Fibroblast of skin of left biceps (primary cell): ENCODE measurements at regions not wholly inside any gene's neighbourhood (a gene's known extent, or its start where the extent isn't known, plus 50 kb on each side); places are given as distances from the start of the nearest gene placed in this dataset.
"Not testable (repeated sequence)": the region's sequence is repeated elsewhere in the genome, so short reads cannot be mapped to it uniquely, and the experiment has no call there.

Experiments used
- DNase-seq, 2 experiments: peaks; one replicate each; pipeline ENCODE4 v3.0.0-alpha.2; 2013; ENCODE audit warnings: low read depth in 2 of 2

DNA sequence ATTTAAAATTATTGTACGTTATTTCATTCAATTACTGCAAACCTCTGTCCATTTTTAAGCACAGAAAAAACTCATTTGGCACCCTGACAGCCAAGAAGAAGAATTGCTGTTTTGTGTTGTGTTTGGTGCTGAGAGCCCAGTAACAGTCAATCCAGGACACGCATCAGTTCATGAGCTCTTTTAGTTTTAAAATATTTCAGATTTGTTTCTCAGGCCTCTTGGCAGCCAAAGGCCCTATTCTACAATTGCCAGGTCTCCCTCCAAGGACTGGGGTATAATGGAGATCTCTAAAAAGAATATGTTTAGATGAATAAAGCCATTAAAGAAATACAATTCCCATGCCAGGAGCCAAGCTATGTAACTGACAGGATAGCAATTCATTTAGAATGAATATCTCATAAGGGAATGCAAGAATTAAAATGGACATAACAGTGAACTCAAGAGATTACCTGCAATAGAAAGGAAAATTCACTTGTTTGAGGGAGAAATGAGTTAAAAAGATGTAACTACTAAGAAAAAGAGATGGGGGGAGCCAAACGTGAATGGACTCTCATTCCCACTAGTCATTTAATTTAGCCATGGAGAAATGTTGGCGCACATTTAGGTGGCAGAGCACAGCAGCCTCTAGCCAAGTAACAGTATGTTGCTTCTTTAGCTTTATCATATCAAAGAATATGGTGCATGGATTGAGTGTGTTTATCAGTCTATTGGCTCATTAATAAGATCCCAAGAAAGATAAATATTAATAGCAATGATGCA, 140.6 kb upstream of the PELI2 start:
- no peak for DNase-seq

- DNase-seq = no peak
Observed at GRCh38 chr14:55979096-55979495, 139.1 kb upstream of the PELI2 start.

DNA sequence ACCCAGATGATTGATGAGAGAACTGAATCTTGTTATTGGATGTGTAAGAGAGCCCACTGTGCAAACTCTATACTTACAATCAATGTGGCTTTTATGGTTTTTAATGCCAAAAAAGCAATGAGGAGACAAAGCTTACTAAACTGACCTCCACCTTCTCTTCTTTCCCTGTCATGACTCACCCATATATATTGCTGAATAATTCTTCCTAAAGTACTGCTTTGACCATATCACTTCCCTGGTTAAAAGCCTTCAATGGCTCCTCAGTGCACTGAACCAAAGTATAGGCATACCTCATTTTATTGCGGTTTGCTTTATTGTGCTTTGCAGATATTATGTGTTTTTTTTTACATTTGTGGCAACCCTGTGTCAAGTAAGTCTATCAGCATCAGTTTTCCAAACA, 138.4 kb upstream of the PELI2 start:
- DNase-seq = no peak

DNA sequence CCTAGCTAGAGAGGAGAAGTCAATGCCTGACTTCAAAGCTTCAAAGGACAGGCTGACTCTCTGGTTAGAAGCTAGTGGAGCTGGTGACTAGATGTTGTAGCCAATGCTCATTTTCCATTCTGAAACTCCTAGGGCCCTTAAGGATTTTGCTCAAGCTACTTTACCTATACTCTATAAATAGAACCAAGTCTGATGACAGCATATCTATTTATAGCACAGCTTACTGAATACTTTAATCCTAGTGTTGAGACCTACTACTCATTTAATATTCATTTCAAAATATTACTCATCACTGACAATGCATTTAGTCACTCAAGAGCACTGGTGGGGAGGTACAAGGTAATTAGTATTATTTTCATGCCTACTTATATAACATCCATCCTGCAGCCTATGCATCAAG, 137.2 kb upstream of the PELI2 start:
- DNase-seq = no peak

DNA sequence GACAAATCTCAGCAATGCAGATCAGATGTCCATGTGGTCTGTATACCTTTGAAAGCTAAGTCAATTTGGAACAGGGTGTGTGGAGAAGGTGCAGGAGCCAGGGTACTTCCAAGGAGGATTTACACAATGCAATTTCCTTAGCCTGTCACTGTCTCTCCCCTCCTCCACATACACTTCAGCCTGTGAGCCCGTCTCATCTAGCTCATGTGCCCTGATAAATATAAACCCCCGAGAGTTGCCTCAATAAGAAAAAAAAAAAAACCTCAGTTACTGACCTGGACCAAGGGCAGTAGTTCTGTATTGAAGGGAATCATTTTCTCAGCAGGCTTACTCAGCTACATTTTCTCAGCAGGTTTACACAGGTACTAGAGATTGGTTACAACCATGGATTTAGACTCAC, 132.1 kb upstream of the PELI2 start:
- no peak for DNase-seq

DNA sequence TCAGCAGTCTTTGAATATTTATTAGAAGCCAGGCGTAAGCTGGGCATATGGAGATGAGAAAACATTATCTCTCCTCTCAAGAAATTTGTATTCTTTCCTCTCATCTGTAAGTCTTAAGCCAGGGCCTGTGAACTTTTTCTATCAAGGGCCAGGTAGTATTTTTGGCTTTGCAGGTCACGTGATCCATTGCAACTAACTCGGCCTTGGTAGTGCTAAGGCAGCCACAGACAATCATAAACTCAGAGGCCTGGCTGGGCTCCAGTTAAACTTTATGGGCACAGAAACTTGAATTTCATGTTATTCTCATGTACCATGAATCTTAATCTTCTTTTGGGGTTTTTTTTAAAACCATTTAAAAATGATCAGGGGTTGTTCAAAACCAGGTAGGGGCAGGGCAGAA, 117.4 kb upstream of the PELI2 start:
- DNase-seq = no peak

DNA sequence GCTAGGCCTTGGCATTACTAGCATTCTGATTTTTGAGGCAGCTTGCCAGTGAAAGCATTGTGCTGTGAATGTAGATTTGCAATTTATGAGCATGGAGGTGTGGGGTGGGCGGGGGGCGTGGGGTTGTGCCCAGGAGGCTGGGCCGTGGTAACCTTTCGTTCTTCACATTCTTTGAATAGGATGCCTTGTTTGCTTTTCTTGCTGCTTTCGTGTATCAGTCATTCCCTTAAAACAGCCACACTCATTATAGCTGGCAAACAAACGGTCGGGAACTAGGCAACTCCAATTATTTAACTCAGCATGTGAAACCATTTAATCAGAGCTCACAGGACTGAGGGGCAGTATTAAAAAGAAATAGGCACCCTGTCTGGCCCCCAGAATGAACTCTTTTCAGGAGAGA, 115.9 kb upstream of the PELI2 start:
- DNase-seq = no peak

DNA sequence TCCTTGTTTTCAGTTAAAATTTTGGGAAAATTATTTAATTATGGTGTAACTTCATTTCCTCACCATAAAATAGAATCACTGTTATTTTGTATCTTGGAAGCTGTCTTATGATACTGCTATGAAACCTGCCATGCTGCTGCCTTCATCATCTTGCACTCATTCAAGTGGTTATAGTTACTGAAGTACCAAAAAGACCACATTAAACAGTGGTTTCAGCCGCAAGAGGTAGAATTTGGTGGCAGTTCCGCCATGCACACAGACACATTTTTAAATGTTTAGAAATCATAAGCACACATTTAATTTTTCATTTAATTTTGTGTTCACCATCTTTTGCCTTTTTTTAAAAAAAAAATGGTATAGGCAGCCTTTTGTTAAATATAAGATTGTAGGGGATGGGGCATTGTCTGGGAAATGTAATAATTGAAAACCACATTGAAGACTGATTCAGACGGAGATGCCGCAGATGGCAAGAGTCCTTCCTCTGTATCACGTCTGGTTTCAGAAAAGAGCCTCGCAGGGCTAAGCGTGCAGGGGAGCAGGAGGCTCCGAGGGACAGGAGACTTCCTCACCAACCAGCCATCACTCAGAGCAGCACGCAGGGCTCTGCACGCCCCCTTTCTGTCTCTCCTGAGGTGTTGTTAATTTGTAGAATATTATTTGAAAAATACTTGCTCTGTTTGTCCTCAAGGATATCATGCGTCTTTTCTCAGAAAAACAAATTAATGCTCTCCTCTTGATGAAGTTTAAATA, 115.2 kb upstream of the PELI2 start:
- DNase-seq = no peak

GRCh38 chr14:56004323-56004722, 113.9 kb upstream of the PELI2 start:
- DNase-seq = no peak

DNA sequence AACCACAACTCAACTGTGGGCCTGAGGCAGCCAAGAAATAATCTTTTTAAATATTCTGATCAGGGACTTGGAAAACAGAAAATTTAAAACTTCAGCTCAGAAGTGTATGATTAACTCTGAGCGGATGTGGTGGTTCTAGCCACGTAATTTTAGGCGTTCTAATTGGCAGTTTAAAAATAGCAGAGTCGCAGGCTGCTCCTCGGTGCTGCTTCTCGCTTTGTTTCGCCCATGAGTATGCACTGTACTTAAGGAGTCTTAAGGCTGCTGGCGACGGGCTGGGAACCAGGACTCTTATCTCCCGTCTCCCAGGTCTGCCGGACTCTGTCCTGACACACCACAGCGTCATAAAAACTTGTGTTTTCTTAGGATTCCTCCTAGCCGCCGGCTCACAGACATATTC, 113.4 kb upstream of the PELI2 start:
- DNase-seq = peak in 1 of 2 experiments; percentile 37

GRCh38 chr14:56005191-56006053, 112.8 kb upstream of the PELI2 start:
- DNase-seq = peak; percentile 45 to 46

DNA sequence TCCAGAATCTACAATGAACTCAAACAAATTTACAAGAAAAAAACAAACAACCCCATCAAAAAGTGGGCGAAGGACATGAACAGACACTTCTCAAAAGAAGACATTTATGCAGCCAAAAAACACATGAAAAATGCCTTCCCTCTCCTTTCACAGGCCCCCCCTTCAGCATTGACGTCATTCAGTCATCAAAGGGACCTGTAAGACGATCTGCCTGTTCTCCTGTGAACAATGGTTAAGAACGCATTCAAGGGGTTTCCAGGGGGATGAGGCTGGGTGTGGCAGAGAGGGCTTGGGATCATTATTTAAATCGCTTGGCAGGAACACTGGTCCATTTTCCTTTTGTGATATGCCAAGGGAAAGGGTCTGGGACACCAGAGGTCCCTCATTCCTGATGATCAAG, 110.7 kb upstream of the PELI2 start:
- DNase-seq = not testable (repeated sequence)

- DNase-seq = no peak
Observed at GRCh38 chr14:56008150-56008549, 110.1 kb upstream of the PELI2 start.

- DNase-seq = not testable (repeated sequence)
Observed at GRCh38 chr14:56008661-56009060, 109.5 kb upstream of the PELI2 start.

DNA sequence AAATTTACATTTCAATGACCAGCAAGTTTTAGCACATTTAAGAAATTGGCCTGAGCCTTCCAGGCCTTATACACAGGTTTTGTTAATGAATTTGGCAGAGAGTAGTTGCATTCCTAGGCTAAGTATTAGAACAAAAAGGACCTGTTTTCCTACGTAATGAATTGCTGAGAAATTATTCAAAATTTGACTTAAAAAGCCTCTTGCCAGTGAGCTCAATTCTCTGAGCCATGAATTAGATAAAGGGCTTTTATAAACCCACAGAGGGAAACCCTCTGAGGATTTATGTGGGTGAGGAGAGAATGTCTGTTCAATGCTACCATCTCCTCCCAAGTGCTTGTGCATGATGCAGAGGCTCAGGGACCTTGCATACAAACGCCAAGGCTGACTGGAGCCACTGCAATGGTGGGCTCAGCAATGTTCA, 94.5 kb upstream of the PELI2 start:
- no peak for DNase-seq

DNA sequence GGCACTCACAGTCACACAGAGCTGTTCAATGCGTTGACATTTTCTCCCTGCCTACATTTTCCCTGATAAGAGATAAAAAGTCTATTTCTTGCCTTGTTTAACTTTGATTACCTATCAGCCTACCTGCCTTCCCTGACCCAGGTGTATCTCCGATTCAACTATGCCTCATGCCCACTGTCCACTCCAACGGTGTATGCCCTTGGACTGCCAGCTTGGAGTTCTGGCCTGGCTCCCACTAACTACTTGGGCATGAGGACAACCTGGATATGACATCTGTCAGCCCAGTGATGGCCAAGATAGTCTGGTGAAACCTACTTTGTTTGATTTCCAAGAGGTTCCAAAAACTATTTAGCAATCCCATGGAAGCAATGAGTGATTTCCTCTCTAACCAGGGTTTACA, 93.0 kb upstream of the PELI2 start:
- DNase-seq = no peak

DNA sequence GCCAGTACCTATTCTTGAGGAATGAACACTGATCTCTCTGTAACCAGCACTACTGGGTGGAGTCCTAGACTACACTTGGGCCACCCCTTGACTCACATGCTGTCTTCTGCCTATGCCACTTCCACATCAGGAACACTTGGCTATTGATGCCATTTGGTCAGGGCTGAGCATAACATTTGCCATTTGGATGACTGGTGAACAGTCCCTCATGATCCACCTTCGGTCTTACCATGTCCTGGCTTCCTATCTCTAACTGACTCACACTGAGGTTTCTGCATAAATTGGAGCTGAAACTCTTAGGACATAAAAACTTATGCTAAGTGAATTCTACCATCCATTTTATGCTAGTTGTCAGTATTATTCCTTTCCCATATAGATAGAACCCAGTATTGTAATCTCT, 91.7 kb upstream of the PELI2 start:
- no peak for DNase-seq

DNA sequence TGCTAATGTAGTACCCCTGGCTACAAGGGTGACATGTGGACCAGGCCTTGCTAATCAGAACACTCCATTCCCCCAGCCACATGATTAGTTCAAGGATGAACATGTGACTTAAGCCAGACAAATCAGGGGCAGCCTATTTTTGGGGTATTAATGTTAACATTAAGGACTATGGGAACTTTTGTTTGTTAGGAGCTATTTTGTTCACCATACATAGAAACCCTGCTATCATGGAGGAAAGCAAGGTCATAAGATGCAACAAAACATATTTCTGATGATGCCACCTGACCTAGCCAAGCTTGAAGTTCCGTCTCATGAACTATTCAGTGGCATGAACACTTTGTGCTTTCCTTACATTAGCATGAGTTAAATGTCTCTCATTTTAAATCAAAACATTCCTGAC, 90.8 kb upstream of the PELI2 start:
- no peak for DNase-seq

GRCh38 chr14:56027916-56028712, 90.1 kb upstream of the PELI2 start:
- DNase-seq = no peak

DNA sequence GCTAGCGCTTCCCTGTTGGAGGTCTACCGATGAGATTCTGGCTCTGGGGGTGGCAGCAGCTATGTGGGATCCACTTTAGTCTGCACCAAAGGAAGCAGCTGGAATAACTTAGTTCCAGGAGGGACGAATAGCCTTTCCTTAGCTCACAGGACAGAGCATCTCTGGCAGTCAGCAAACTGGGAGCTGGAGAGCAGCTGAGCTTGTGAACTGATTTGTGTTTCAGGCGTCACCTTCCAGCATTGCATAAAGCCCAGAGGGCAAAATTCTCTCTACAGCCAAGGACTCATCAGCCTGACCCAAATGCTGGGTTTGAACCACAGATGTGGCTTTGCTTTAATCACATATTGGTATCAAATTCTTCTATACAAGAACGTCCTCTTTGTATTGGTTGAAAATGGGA, 81.9 kb upstream of the PELI2 start:
- no peak for DNase-seq

- DNase-seq = no peak
Observed at GRCh38 chr14:56040121-56040520, 78.1 kb upstream of the PELI2 start.

DNA sequence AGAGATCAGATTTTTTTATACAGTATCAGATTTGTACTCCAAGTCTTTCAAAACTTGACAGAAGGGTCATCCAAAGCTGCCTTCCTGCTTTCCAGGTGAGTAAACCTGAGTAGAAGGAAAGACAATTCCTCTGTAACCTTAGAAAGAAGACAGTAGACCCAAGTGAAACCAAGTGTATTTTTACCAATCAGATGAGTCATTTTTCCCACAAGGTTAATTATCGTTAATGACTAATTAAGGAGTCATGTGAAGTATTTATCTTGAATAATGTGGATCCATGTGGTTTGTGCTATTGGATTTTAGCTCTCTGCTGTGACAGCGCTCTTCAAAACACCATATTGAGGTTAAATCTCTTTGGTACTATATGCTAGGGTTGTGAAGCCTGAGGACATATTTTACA, 74.0 kb upstream of the PELI2 start:
- DNase-seq = no peak
